NCI-H460 (cell line): ENCODE measurements at regions not wholly inside any gene's neighbourhood (a gene's known extent, or its start where the extent isn't known, plus 50 kb on each side); places are given as distances from the start of the nearest gene placed in this dataset.

Source experiments
- DNase-seq: peaks from one replicate; pipeline ENCODE4 v3.0.0-alpha.2; 2016; ENCODE audit warnings: low read depth; ENCODE audit errors: extremely low read depth

DNA sequence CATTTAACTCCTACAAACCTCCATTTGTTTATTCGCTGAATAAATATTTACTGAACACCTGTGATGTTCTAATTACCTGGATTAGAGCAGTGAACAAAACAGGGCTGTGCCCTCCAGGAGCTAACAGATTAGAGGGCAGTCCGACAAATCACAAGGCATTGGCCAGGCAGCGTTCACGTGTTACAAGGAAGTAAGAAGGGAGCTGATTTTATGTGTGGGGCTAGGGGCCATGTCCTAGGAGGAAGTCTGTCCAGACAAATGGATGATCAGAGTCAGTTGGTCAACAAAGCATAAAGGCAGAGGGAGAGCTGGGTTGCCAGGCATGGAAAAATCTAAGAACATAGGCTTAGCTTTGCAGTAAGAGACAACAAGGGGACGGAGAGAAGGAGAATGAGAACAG, 57.3 kb upstream of the BACE2 start:
- DNase-seq, result no peak

DNA sequence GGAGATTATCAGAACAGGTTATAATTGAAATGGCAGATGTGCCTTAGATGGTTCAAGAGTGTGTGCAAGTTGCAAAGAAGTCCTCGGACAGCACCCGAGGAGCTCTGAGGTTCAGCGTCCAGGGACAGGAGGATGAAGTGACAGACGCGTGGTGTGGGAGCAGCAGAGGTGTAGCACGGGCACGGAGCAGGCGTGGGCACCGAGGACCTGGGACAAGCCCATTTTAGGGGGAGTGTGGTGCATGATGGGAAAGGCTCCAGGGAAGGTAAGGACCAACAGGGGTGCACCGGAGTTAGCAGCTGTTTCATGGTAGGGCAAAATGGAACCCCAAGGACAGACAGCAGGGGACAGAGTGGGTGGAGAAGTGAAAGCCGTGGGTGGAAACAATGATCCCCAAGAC, 56.3 kb upstream of the BACE2 start:
- DNase-seq, result no peak

DNA sequence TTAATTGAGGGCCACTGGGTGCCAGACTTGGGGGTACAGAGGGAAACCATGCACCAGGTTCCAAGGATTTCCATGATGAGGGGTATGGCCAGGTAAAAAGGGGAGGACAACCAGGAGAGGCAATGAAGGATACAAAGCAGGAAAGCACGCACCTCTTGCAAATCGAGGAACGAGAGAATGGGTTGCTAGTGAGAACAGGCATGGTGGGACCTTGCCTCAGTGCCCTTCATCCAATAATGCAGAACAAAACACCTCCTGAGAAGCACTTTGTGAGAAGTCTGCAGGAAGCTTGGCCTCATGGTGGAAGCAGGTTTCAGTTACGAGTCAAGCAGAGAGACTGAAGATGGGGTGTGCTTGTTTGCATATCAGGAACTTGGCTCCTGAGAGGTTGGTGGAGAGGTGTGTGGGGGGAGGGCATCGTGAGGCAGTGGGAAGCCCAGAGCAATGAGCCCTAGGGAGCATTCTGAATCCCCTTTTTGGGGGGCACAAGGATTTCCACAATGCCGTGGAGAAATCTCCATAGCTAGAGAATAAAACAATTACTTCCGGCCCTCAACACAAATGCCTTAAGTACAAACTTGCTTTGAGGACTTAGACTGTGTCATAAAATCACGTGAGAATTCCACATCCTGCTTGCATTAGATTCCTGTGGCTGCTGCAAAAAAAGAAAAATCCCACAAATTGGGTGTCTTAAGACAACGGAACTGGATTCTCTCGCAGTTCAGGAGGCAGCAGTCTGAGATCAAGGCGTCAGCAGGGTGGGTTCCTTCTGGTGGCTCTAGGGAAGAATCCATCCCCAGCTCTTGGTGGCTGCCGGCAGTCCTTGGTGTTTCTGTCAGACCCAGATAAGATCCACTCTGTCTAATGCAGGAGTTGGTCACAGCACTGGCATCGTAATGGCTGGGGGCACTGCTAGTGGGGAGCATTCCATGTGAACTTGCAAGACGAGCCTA, 54.9 kb upstream of the BACE2 start:
- no peak for DNase-seq

DNA sequence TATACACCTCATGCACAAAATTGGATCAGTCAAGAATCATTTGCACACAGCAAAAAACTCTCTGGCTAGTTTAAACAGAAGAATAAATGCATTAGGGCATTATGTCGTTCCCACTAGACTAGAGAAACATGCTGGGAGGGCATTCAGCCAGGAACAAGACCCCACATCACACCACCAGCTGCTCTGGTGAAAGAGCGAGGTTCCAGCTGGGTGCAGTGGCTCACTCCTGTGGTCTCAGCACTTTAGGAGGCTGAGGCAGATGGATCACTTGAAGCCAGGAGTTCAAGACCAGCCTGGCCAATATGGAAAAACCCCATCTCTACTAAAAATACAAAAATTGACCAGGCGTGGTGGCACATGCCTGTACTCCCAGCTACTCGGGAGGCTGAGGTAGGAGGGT, 52.1 kb upstream of the BACE2 start:
- no peak for DNase-seq
